ENCODE measurements at regions not wholly inside any gene's neighbourhood (a gene's known extent, or its start where the extent isn't known, plus 50 kb on each side); places are given as distances from the start of the nearest gene placed in this dataset.

DNA sequence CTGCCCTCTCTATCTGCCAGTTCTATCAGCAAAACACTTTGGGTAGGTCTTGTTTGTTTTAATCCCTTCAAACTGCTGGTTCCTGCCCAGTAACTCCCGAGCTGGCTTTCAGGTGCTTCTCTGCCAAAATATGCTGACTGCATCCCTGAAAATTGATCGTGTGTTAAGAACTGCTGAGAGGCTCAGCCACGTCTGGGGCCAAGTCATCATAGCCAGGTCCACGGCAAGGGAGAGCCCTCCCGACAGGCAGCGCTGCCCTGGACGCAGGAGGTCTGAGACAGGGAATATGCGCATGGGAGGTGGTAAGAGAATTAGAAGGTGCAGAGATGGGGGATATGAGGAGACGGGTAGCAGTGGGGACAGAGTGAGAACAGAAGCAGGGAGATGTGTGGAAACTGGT lies 179.7 kb upstream of the TOPAZ1 start:
- Histone ChIP-seq H3K4me2 (ENCODE audit: control insufficient read depth, insufficient read depth) (no peak overlapping the region), H3K9me3 (replicated peaks; ENCODE audit: control insufficient read depth, insufficient read depth, low read length) (no peaks in the 10 kb centered on the region), H3K27me3 (replicated peaks in 1 of 2; ENCODE audit: control insufficient read depth in 2 of 2, insufficient read depth in 2 of 2, low read length in 1 of 2) (no peaks in the 10 kb centered on the region), H3K27ac (ENCODE audit: control insufficient read depth, insufficient read depth) (no peak overlapping the region), H3K36me3 (ENCODE audit: control insufficient read depth in 2 of 2, insufficient read depth in 2 of 2, low read length in 1 of 2) (peaks cover 0 to 5% of the 10 kb centered on the region in 2 experiments; a peak in 1 of 4 replicates), H3K79me2 (ENCODE audit: control insufficient read depth, insufficient read depth, low read length) (peaks cover 23% of the 10 kb centered on the region), H3K4me1 (ENCODE audit: control insufficient read depth, insufficient read depth, low read length) (peaks cover 53% of the 10 kb centered on the region), H3K9ac (ENCODE audit: control insufficient read depth, insufficient read depth, low read length) (no peak overlapping the region), H4K20me1 (ENCODE audit: control insufficient read depth, insufficient read depth) (no peaks in the 10 kb centered on the region), H2AFZ (ENCODE audit: control insufficient read depth, low read depth, low read length) (no peak overlapping the region), H3K4me3 (no peak overlapping the region)
- in situ Hi-C loops (cut with MboI) (no loop called here), intact Hi-C loops (cut with micrococcal nuclease; ENCODE audit: unreplicated experiment) (no loop called here)
- 83% methylated on average over 9 of the region's 9 CpGs for WGBS (ENCODE audit: insufficient coverage, insufficient replicate concordance, low lambda C conversion rate, missing lambda C conversion rate)
- FAIRE-seq (no peak), ATAC-seq (no peak), DNase-seq (ENCODE audit: low read depth, low spot score) (no peak)
- SMC1A ChIA-PET (ENCODE audit: uncharacterized antibody, unreplicated experiment) = interaction anchor here (1.2 to 7.0 kb wide), 3 partner anchors 20 to 43 kb away, joined by 3 to 92 read pairs (median 23); no protein-coding TSS in a partner anchor
- POLR2A ChIA-PET = interaction anchor here (2.1 to 5.7 kb wide), 2 partner anchors 16 to 20 kb away, joined by 6 to 51 read pairs; no protein-coding TSS in a partner anchor
- RAD21 ChIA-PET (ENCODE audit: unreplicated experiment) = interaction anchor here (1.1 to 4.3 kb wide), 6 partner anchors 16 to 60 kb away, joined by 3 to 99 read pairs (median 4); no protein-coding TSS in a partner anchor
- no peak for TF ChIP-seq BHLHE40 (IDR thresholded peaks at IDR 0.05; ENCODE audit: borderline replicate concordance in 1 of 2, low read depth in 2 of 2, low read length in 1 of 2)
- TF ChIP-seq, protein P1, sequence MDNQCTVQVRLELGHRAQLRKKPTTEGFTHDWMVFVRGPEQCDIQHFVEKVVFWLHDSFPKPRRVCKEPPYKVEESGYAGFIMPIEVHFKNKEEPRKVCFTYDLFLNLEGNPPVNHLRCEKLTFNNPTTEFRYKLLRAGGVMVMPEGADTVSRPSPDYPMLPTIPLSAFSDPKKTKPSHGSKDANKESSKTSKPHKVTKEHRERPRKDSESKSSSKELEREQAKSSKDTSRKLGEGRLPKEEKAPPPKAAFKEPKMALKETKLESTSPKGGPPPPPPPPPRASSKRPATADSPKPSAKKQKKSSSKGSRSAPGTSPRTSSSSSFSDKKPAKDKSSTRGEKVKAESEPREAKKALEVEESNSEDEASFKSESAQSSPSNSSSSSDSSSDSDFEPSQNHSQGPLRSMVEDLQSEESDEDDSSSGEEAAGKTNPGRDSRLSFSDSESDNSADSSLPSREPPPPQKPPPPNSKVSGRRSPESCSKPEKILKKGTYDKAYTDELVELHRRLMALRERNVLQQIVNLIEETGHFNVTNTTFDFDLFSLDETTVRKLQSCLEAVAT (IDR thresholded peaks at IDR 0.05) = no peak
- TF ChIP-seq, protein P2, sequence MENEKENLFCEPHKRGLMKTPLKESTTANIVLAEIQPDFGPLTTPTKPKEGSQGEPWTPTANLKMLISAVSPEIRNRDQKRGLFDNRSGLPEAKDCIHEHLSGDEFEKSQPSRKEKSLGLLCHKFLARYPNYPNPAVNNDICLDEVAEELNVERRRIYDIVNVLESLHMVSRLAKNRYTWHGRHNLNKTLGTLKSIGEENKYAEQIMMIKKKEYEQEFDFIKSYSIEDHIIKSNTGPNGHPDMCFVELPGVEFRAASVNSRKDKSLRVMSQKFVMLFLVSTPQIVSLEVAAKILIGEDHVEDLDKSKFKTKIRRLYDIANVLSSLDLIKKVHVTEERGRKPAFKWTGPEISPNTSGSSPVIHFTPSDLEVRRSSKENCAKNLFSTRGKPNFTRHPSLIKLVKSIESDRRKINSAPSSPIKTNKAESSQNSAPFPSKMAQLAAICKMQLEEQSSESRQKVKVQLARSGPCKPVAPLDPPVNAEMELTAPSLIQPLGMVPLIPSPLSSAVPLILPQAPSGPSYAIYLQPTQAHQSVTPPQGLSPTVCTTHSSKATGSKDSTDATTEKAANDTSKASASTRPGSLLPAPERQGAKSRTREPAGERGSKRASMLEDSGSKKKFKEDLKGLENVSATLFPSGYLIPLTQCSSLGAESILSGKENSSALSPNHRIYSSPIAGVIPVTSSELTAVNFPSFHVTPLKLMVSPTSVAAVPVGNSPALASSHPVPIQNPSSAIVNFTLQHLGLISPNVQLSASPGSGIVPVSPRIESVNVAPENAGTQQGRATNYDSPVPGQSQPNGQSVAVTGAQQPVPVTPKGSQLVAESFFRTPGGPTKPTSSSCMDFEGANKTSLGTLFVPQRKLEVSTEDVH (IDR thresholded peaks at IDR 0.05; ENCODE audit: low read depth, partially characterized antibody) = no peak
- no peak for TF ChIP-seq RAD21 (IDR thresholded peaks at IDR 0.05; ENCODE audit: insufficient read depth, low read depth, low read length)
- no peak for TF ChIP-seq MXI1 (IDR thresholded peaks at IDR 0.05; ENCODE audit: low read depth, low read length)
- TF ChIP-seq POU2F2 (IDR thresholded peaks at IDR 0.05; ENCODE audit: borderline replicate concordance, low read depth, low read length) = no peak
- TF ChIP-seq, protein P3, sequence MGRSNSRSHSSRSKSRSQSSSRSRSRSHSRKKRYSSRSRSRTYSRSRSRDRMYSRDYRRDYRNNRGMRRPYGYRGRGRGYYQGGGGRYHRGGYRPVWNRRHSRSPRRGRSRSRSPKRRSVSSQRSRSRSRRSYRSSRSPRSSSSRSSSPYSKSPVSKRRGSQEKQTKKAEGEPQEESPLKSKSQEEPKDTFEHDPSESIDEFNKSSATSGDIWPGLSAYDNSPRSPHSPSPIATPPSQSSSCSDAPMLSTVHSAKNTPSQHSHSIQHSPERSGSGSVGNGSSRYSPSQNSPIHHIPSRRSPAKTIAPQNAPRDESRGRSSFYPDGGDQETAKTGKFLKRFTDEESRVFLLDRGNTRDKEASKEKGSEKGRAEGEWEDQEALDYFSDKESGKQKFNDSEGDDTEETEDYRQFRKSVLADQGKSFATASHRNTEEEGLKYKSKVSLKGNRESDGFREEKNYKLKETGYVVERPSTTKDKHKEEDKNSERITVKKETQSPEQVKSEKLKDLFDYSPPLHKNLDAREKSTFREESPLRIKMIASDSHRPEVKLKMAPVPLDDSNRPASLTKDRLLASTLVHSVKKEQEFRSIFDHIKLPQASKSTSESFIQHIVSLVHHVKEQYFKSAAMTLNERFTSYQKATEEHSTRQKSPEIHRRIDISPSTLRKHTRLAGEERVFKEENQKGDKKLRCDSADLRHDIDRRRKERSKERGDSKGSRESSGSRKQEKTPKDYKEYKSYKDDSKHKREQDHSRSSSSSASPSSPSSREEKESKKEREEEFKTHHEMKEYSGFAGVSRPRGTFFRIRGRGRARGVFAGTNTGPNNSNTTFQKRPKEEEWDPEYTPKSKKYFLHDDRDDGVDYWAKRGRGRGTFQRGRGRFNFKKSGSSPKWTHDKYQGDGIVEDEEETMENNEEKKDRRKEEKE (IDR thresholded peaks at IDR 0.05) = no peak
- no peak for TF ChIP-seq NR2F1 (conservative IDR thresholded peaks at IDR 0.05)
- TF ChIP-seq ZZZ3 (IDR thresholded peaks at IDR 0.05; ENCODE audit: control insufficient read depth, insufficient read length, low read depth) = no peak
- TF ChIP-seq RCOR1 (conservative IDR thresholded peaks at IDR 0.05; ENCODE audit: low read depth, low read length) = no peak
- CTCF ChIA-PET = interaction anchor here (0.9 to 4.3 kb wide), 4 partner anchors 15 to 65 kb away, joined by 3 to 46 read pairs (median 5); no protein-coding TSS in a partner anchor
- BruUV-seq (replicated peaks) = no TSS peak
